ENCODE measurements at regions not wholly inside any gene's neighbourhood (a gene's known extent, or its start where the extent isn't known, plus 50 kb on each side); places are given as distances from the start of the nearest gene placed in this dataset.

DNA sequence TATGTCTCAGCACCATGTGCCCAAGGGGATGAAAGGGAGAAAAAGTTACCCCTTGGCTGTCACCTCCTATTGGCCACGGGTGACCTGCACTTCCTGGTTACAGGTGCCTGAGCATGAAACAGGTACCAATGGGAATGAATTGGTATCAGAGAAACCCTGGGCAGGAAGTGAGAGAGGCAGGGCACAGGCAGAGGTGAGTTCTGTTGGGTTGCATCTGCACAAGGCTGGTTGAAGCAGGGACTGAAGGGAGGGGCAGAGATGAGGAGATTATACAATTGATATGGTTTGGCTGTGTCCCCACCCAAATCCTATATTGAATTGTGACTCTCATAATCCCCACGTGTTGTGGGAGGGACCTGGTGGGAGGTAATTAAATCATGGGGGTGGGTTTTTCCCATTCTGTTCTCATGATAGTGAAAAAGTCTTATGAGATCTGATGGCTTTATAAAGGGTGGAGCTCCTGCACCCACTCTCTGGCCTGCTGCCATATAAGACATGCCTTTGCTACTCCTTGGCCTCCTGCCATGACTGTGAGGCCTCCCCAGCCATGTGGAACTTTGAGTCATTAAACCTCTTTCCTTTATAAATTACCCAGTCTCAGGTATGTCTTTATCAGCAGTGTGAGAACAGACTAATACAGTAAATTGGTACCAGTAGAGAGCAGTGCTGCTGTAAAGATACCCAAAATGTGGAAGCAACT lies 291.8 kb downstream of the LRFN2 start:
- Histone ChIP-seq H3K4me1 (no peaks in the 10 kb centered on the region), H3K27ac (no peak overlapping the region), H3K9me3 (peaks cover 0 to 14% (median 6%) of the 10 kb centered on the region in 8 donors), H3K4me3 (no peak overlapping the region), H3K27me3 (replicated peaks in 1 of 7) (peaks cover 0 to 52% (median 0%) of the 10 kb centered on the region in 7 donors), H3K36me3 (no peaks in the 10 kb centered on the region)
- intact Hi-C loops (cut with DNase I; ENCODE audit: low total_unique reads): no loop called here
- DNase-seq: no peak
- no peak for TF ChIP-seq POLR2AphosphoS5 (IDR thresholded peaks at IDR 0.05)
- no peak for TF ChIP-seq CTCF (IDR thresholded peaks at IDR 0.05 in 8 of 11, conservative IDR thresholded peaks at IDR 0.05 in 3 of 11)
- WGBS, 5 donors: 60 to 80% (median 68%) methylated on average over 2 of the region's 2 CpGs

GRCh38 chr6:40293460-40294185 lies 293.5 kb downstream of the LRFN2 start:
- peaks cover 0 to 14% (median 6%) of the 10 kb centered on the region in 8 donors for H3K9me3 ChIP-seq
- no peak overlapping the region for H3K27ac ChIP-seq
- TF ChIP-seq CTCF (IDR thresholded peaks at IDR 0.05 in 8 of 11, conservative IDR thresholded peaks at IDR 0.05 in 3 of 11) (no peak), POLR2A (IDR thresholded peaks at IDR 0.05) (no peak), POLR2AphosphoS5 (IDR thresholded peaks at IDR 0.05) (no peak)
- 54 to 64% (median 60%) methylated on average over 9 to 10 of the region's 10 CpGs for WGBS, 5 donors
- no peak overlapping the region for H3K4me3 ChIP-seq
- H3K36me3 ChIP-seq: no peaks in the 10 kb centered on the region
- intact Hi-C loops (cut with DNase I; ENCODE audit: low total_unique reads): no loop called here
- peaks cover 0 to 50% (median 0%) of the 10 kb centered on the region in 7 donors for H3K27me3 ChIP-seq (replicated peaks in 1 of 7)
- no peaks in the 10 kb centered on the region for H3K4me1 ChIP-seq
- no peak for DNase-seq

DNA sequence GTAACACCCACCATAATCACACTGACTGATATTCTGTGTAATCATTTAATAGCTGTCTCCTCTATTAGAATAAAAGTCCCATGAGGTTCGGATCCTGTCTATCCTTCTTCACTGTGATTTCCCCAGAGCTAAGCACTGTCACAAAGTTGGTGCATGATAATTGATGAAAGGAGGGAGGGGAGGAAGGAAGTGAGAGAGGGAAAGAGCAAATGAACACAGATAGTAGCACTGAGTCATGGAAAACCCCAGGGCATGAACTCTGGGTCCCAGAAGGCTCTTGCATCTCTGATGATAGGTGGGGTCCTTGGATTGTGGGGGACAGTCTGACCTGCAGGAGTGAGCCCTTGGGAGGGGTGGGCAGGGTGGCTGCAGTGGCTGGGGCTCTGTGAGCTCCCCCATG lies 294.1 kb downstream of the LRFN2 start:
- Histone ChIP-seq H3K36me3 (no peaks in the 10 kb centered on the region), H3K4me3 (no peak overlapping the region), H3K4me1 (no peaks in the 10 kb centered on the region), H3K27ac (no peak overlapping the region), H3K9me3 (peaks cover 0 to 9% (median 2%) of the 10 kb centered on the region in 8 donors), H3K27me3 (replicated peaks in 1 of 7) (peaks cover 0 to 56% (median 0%) of the 10 kb centered on the region in 7 donors)
- no peak for DNase-seq
- TF ChIP-seq POLR2A (IDR thresholded peaks at IDR 0.05): no peak
- no peak for TF ChIP-seq POLR2AphosphoS5 (IDR thresholded peaks at IDR 0.05)
- TF ChIP-seq CTCF (IDR thresholded peaks at IDR 0.05 in 8 of 11, conservative IDR thresholded peaks at IDR 0.05 in 3 of 11): no peak
- WGBS, 5 donors: 41 to 61% (median 57%) methylated on average over 1 of the region's 1 CpG
- intact Hi-C loops (cut with DNase I; ENCODE audit: low total_unique reads): no loop called here

DNA sequence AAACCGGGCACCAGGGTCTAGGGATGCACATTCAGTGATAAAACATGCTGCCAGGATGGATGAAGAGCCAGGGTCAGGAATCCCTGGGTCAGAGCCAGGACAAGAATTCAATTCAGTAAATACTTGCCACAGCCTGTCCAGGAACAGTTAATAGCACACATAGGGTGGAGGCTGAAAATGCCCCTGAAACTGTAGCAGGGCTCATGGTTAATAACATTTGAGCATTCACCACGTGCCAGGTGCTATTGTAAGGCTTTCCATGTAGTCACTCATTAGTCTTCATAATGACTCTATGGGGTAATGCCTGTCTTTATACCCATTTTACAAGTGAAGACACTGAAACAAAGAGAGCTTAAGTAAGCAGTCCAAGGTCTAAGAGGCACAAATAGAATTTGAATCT lies 296.3 kb downstream of the LRFN2 start:
- intact Hi-C loops (cut with DNase I; ENCODE audit: low total_unique reads): no loop called here
- H3K27ac ChIP-seq: no peak overlapping the region
- H3K4me3 ChIP-seq: no peak overlapping the region
- peaks cover 0 to 73% (median 0%) of the 10 kb centered on the region in 7 donors for H3K27me3 ChIP-seq (replicated peaks in 1 of 7)
- no peaks in the 10 kb centered on the region for H3K4me1 ChIP-seq
- DNase-seq: no peak
- TF ChIP-seq POLR2A (IDR thresholded peaks at IDR 0.05): no peak
- TF ChIP-seq POLR2AphosphoS5 (IDR thresholded peaks at IDR 0.05): no peak
- TF ChIP-seq CTCF (IDR thresholded peaks at IDR 0.05 in 8 of 11, conservative IDR thresholded peaks at IDR 0.05 in 3 of 11): no peak
- no peaks in the 10 kb centered on the region for H3K36me3 ChIP-seq
- H3K9me3 ChIP-seq: no peaks in the 10 kb centered on the region
- WGBS, 5 donors: 16 to 45% (median 25%) methylated on average over 2 of the region's 2 CpGs
